T47D (cell line): ENCODE measurements at regions not wholly inside any gene's neighbourhood (a gene's known extent, or its start where the extent isn't known, plus 50 kb on each side); places are given as distances from the start of the nearest gene placed in this dataset.
A peak's percentile ranks its signal among the peaks of the same experiment; 100 is the strongest.
"Not testable (repeated sequence)": the region's sequence is repeated elsewhere in the genome, so short reads cannot be mapped to it uniquely, and the experiment has no call there.

Source experiments
- DNase-seq, 2 experiments: peaks; one replicate each; pipeline versions ENCODE4 v3.0.0 to v3.0.0-alpha.2; 2011 to 2012; ENCODE audit warnings: low read depth in 1 of 2, low spot score in 1 of 2
- JUND ChIP-seq: IDR thresholded peaks from 2 replicates; pipeline ENCODE4 v1.6.1; 2012; ENCODE audit warnings: low read depth
- in situ Hi-C: cut with HindIII; loops from 2 replicates; pipeline ENCODE4 v1.10.0; 2016; ENCODE audit warnings: low sequenced_read_pairs, low pct_unique_long_range_greater_than_20kb

- in situ Hi-C loops = no loop called here
- peak in 1 of 2 experiments; percentile 5 for DNase-seq
- no peak for TF ChIP-seq JUND
Measured at GRCh38 chr2:123771928-123772632, 253.0 kb upstream of the CNTNAP5 start.

GRCh38 chr2:123777116-123777515 is 248.0 kb upstream of the CNTNAP5 start:
- in situ Hi-C loops = no loop called here
- TF ChIP-seq JUND = no peak
- no peak for DNase-seq

GRCh38 chr2:123783164-123783563 is 241.9 kb upstream of the CNTNAP5 start:
- in situ Hi-C loops = no loop called here
- no peak for TF ChIP-seq JUND
- DNase-seq = no peak

GRCh38 chr2:123785332-123785731 is 239.8 kb upstream of the CNTNAP5 start:
- no peak for DNase-seq
- in situ Hi-C loops = no loop called here
- no peak for TF ChIP-seq JUND

GRCh38 chr2:123791207-123791606 is 233.9 kb upstream of the CNTNAP5 start:
- no peak for TF ChIP-seq JUND
- DNase-seq = no peak
- in situ Hi-C loops = no loop called here

- no peak for DNase-seq
- no peak for TF ChIP-seq JUND
- in situ Hi-C loops = no loop called here
Measured at GRCh38 chr2:123791684-123792083, 233.4 kb upstream of the CNTNAP5 start.

- in situ Hi-C loops, DNase-seq: not testable (repeated sequence)
Measured at GRCh38 chr2:123804126-123804525, 221.0 kb upstream of the CNTNAP5 start.

GRCh38 chr2:123805746-123806145 is 219.3 kb upstream of the CNTNAP5 start:
- in situ Hi-C loops = not testable (repeated sequence)

GRCh38 chr2:123808243-123808642 is 216.8 kb upstream of the CNTNAP5 start:
- in situ Hi-C loops = no loop called here
- TF ChIP-seq JUND = no peak
- peak in 1 of 2 experiments; percentile 5 for DNase-seq

More at GRCh38 chr2:123805746-123806145, 219.3 kb upstream of the CNTNAP5 start:
- DNase-seq = not testable (repeated sequence)

GRCh38 chr2:123811846-123812245 is 213.2 kb upstream of the CNTNAP5 start:
- no peak for TF ChIP-seq JUND
- in situ Hi-C loops = no loop called here

GRCh38 chr2:123816203-123816602 is 208.9 kb upstream of the CNTNAP5 start:
- TF ChIP-seq JUND = no peak
- no peak for DNase-seq
- in situ Hi-C loops = no loop called here

More at GRCh38 chr2:123811846-123812245, 213.2 kb upstream of the CNTNAP5 start:
- no peak for DNase-seq

- no peak for TF ChIP-seq JUND
- DNase-seq = no peak
- in situ Hi-C loops = no loop called here
Measured at GRCh38 chr2:123816928-123817327, 208.2 kb upstream of the CNTNAP5 start.

GRCh38 chr2:123826729-123827271 is 198.3 kb upstream of the CNTNAP5 start:
- DNase-seq = no peak
- TF ChIP-seq JUND = no peak
- in situ Hi-C loops = no loop called here

GRCh38 chr2:123839326-123839725 is 185.8 kb upstream of the CNTNAP5 start:
- no peak for TF ChIP-seq JUND
- in situ Hi-C loops = no loop called here
- no peak for DNase-seq
